RWPE1 (cell line): ENCODE measurements at regions not wholly inside any gene's neighbourhood (a gene's known extent, or its start where the extent isn't known, plus 50 kb on each side); places are given as distances from the start of the nearest gene placed in this dataset.

ENCODE experiments used
- CTCF ChIA-PET: fragments of 350-600 bp; sonication (Branson Sonifier 250); formaldehyde crosslinking; extraction: SDS; loops from one replicate; lab custom pipeline; 2021; lab: Yijun Ruan, JAX
- POLR2A ChIA-PET: fragments of 400-600 bp; formaldehyde crosslinking; extraction: SDS; loops from one replicate; lab custom pipeline; 2020; ENCODE audit warnings: antibody characterized with exemption; ENCODE audit not compliant: low non-redundant PET; lab: Yijun Ruan, JAX
- DNase-seq: peaks from one replicate; pipeline ENCODE4 v3.0.0; 2012; ENCODE audit warnings: low spot score
- H3K27ac ChIP-seq: fragments of 450-650 bp; 2 replicates; pipeline ENCODE4 v1.5.1; 2017
- CTCF ChIP-seq: fragments of 450-650 bp; conservative IDR thresholded peaks from 2 replicates; pipeline ENCODE4 v1.5.1; 2017; ENCODE audit warnings: low read depth, mild to moderate bottlenecking

- no peak overlapping the region for H3K27ac ChIP-seq
- ChIA-PET CTCF (no interaction called here), POLR2A (no interaction called here)
- no peak for TF ChIP-seq CTCF
- no peak for DNase-seq
Measured at GRCh38 chr7:108839076-108839475, 269.4 kb downstream of the DNAJB9 start.

DNA sequence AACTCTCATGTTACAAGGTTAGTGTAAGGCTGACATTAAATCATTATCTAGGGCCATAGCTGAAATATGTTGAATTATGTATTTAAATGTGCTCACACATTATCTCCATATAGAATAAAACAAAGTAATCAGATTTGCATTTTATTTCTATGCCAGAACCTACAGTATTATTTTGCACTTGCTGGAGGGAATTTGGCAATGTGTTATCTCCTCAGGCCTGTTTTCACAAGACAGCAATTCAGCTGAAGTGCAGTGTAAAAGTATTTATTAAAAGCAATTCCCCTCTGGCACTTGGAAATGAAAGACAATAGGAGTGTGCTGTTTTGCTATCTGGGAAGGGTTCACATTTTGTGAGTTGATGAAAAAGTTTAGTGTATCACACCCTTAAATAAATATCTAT lies 276.3 kb downstream of the DNAJB9 start:
- H3K27ac ChIP-seq, result no peak overlapping the region
- ChIA-PET POLR2A (no interaction called here), CTCF (interaction anchor here (0.6 kb wide), 3 partner anchors 15 to 784 kb away, joined by 3 to 6 read pairs (median 3); no protein-coding TSS in a partner anchor)

GRCh38 chr7:108846471-108846870 lies 276.8 kb downstream of the DNAJB9 start:
- ChIA-PET CTCF (interaction anchor here (0.6 kb wide), 1 partner anchor 205 kb away, joined by 6 read pairs; no protein-coding TSS in a partner anchor), POLR2A (no interaction called here)
- DNase-seq, result no peak
- H3K27ac ChIP-seq, result no peak overlapping the region
- TF ChIP-seq CTCF, result no peak

More for the DNA sequence above, 276.3 kb downstream of the DNAJB9 start:
- no peak for TF ChIP-seq CTCF
- DNase-seq, result no peak

GRCh38 chr7:108848486-108848885 lies 278.8 kb downstream of the DNAJB9 start:
- ChIA-PET POLR2A (no interaction called here), CTCF (no interaction called here)
- no peak for TF ChIP-seq CTCF

DNA sequence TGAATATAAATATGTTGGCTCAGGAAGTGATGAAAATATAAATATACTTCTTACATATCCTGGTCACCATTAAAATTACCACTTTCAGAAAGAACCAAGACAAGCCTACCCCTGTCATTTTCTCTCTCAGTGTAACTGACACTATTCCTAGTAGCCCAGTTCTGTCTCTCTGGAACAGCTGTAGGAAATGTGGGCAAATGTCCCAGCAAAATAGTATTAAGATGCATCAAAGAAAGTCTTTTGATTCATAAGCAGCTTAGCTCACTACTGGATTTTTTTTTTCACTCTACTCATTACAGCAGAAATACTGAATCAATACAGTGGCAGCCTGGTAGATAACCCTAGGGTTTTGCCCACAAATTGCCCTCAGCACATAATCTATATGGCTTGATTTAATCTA lies 290.9 kb downstream of the DNAJB9 start:
- no peak for TF ChIP-seq CTCF

More at GRCh38 chr7:108848486-108848885, 278.8 kb downstream of the DNAJB9 start:
- DNase-seq, result no peak
- no peak overlapping the region for H3K27ac ChIP-seq

DNA sequence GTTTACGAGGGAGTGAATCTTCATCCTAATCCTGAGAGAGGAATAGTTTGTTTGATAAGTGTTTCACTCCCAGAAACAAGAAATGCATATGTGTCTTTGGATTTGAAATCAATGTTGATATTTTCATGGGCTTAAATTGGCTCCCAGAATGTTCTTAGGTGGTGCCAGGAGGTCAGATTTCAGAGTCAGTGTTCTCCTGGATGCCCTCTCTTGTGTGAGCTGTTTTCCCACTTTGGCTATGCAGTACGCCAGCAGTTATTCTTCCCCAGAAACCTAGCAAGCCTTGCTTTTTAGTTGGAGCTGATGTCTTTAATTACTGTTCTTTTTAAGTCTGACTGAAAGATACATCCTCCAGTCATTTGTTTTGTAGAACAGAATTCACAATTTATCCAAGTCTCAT lies 291.4 kb downstream of the DNAJB9 start:
- CTCF ChIA-PET, result interaction anchor here (0.5 kb wide), 1 partner anchor 15 kb away, joined by 3 read pairs; no protein-coding TSS in a partner anchor
- no peak for DNase-seq
- TF ChIP-seq CTCF, result no peak
- POLR2A ChIA-PET, result no interaction called here
- no peak overlapping the region for H3K27ac ChIP-seq

More for the DNA sequence above, 290.9 kb downstream of the DNAJB9 start:
- ChIA-PET POLR2A (no interaction called here), CTCF (interaction anchor here (0.5 kb wide), 1 partner anchor 15 kb away, joined by 3 read pairs; no protein-coding TSS in a partner anchor)
- H3K27ac ChIP-seq, result no peak overlapping the region
- no peak for DNase-seq
